ENCODE measurements at regions not wholly inside any gene's neighbourhood (a gene's known extent, or its start where the extent isn't known, plus 50 kb on each side); places are given as distances from the start of the nearest gene placed in this dataset.

- DNase-seq: no peak
These were observed 347.5 kb downstream of the MYCN start for GRCh38 chr2:16287831-16288230.

- no peak for DNase-seq
These were observed 346.9 kb downstream of the MYCN start for GRCh38 chr2:16287281-16287680.

DNA sequence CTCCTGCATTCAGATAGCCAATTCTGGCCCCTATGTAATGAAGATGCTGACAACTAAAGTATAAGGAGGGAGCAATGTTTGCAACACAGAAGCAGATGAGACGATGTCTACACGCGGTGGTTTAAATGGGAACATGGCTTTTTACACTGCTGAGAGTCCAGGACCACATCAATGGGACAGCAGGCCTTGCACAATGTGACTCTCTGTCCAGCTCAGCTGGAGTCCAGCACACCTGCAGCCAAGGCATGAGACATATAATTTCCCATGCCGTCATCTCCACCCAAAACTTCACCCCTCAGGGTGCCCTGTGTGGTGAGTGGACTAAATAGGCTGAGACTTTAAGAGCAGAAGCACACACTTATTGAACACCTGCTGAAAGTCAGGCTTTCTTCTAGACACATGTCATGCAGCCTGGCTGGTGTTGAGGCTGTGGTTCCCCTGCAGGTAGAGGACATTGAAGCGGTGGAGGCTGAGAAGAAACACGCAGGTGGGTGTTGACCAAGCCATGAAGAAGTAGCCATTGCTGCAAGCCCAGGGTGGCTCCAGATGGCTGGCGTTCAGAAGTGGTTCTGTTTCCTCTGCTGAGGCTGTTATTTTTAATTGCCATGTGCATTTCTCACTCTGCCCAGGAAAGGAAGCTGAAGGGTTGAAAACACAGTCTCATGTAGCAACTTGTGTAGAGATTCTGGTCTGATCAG lies 345.6 kb downstream of the MYCN start:
- DNase-seq: no peak

GRCh38 chr2:16284941-16285625 lies 344.7 kb downstream of the MYCN start:
- no peak for DNase-seq

GRCh38 chr2:16283071-16283850 lies 342.9 kb downstream of the MYCN start:
- no peak for DNase-seq

DNA sequence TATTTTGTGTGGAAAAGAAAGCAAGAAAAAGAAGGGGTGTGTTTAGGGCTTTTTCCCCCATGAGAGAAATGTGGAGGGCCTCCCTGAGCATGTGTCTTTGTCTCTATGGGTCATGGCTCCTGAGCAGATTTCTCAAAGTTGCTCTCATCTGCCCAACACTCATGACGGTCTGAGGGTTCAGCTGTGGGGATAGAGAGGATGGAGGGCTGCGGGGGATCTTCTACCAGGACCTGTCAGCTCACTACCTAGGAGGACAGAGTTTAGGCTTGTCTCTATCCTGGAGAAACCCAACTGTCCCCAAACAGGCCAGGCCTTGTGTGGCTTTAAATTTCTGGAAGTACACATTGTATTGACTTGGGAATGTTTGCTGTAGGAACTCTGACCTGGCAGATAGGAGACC lies 342.2 kb downstream of the MYCN start:
- no peak for DNase-seq

GRCh38 chr2:16281451-16282335 lies 341.3 kb downstream of the MYCN start:
- DNase-seq: no peak

- no peak for DNase-seq
These were observed 339.7 kb downstream of the MYCN start for GRCh38 chr2:16280081-16280480.

GRCh38 chr2:16279641-16280040 lies 339.3 kb downstream of the MYCN start:
- no peak for DNase-seq

DNA sequence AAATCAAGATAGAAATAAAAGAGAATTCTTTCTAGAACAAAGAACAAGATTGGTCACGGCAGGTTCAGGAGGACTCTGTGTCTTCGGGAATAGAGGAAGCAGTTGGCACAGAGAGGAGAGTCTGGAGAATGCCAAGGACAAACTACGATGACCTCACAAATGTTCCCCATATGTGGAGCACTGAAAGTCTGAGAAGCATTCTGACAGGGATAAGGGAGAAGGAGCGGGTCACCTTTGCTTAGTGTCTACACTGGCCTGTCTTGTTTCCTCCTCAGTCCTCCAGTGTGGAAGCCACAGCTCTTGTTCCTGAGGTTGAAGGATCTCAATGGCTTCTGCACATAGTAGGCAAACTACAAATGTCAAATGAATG lies 338.8 kb downstream of the MYCN start:
- no peak for DNase-seq

DNA sequence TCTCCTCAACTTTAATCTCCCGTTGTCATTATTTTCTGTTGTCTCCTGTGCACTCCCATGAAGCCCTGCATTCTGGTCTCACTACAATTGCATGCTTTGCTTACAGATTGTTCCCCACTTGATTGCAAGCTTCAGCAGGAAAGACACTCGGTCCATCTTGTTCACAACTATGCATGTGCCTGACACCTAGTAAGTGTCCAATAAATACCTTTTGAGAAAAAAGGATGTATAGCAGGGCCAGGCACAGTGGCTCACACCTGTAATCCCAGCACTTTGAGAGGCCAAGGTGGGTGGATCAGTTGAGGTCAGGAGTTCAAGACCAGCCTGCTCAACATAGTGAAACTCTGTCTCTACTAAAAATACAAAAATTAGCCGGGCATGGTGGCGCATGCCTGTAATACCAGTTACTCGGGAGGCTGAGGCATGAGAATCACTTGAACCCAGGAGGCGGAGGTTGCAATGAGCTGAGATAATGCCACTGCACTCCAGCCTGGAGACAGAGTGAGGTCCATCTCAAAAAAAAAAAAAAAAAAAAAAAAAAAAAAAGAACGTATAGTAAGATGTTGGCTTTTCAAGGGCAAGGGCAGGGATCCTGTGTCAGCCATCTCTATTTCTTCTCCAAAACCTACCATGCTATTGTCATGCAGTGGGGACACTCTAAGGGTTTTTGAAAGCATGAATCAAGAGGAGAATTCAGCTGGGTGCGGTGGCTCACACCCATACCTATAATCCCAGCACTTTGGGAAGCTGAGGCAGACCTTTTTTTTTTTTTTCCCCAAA lies 338.3 kb downstream of the MYCN start:
- no peak for DNase-seq

DNA sequence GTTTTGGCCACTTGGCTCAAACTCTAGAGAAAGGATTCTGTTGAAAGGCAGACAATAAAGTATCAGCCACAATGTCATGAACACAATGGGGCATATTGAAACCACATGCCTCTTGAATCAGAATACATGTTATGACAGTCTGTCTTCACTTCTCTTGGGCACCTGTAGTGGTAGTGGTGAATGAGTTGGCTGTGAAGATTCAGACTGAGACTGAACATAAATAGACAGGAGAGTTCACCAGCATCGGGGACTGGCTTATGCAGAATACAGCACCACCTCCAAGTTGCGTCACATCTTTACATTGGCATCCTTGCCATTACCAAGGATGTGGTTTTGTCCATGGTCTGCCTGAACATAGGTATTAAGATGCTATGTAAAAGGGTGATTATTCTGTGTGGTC lies 336.8 kb downstream of the MYCN start:
- no peak for DNase-seq

GRCh38 chr2:16275661-16276060 lies 335.3 kb downstream of the MYCN start:
- DNase-seq: no peak

DNA sequence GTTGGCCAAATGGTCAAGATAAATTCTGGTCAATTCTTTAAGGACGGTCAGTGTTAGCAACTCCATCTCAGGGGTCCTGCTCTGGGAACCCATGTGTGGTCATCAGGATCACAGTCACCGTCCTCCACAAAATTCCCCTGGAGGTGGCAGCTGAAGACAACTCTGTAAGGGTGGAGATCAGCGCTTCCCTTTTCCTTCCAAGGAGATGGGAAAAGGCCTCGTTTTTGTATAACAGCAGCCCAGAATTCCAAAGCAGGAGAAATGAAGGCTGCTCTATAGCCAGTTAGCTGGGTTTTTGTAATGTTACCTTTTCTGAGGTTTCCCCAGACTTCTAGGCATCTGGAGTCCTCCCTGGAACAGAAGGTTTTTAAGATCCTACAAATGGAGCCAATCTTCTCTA lies 334.8 kb downstream of the MYCN start:
- DNase-seq: no peak

GRCh38 chr2:16273111-16273510 lies 332.8 kb downstream of the MYCN start:
- DNase-seq: no peak

DNA sequence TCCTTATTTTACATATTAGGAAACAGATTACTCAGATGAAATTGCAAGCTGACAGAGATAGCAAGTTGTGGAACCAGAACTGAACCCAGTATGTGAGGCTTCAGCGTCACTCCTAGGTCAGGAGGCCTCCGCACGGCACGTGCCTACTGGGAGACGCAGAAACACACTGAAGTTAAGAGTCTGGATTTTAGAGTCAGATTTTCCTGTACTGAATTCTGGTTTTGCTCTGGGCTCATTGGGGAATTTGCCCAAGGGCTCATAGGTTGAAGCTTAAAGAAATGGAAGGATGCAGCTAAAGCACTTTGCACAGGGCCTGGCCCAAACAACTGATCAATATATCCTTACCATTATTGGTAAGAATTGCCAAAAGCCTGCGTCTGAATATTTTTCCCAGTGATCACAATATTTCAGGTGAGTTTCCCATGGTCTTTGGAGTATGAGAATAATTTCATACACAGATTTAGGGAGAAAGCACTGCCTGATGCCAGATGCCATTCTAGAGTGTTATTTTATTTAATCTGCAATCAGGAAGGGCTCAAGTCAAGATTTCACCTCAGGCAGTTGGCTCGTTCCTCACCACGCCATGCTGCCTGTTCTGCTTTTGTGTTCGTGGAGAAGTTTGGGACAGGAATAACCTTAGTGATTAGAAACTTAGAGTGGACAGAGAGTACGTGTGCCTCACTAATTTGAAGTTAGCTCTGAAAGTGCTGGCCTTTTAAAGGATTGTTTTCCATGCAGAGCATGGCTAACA lies 331.9 kb downstream of the MYCN start:
- DNase-seq: no peak

DNA sequence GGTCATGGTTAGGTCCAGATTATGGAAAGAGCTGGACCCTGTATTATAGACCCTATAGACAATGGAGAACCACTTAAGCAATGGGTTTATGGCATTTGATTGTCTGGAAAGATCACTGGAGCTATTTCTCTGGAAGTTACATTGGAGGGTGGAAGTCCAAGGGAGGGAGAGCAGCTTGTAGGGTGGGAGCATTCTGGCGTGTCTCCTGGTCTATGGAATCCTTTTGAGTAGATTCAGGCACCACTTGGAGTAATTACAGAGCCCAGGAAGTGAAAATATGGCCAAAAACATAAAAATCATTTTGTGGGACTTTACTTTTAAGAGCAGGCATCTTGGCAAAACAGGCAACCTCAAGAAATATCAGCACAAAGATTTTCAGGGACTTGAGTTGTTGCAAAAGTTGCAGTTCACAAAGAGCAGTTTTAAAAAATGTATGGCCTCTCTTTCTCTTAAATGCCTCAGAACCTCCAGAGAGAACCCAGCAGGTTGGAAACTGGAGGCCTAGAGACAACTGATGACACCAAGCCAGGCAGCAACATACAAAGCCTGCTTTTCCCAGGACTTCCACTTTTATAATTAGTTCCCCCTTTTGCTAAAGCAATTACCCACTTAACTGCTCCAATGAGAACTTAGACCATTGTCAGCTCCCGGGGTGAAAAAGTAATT lies 331.0 kb downstream of the MYCN start:
- no peak for DNase-seq

GRCh38 chr2:16270441-16270840 lies 330.1 kb downstream of the MYCN start:
- DNase-seq: no peak

DNA sequence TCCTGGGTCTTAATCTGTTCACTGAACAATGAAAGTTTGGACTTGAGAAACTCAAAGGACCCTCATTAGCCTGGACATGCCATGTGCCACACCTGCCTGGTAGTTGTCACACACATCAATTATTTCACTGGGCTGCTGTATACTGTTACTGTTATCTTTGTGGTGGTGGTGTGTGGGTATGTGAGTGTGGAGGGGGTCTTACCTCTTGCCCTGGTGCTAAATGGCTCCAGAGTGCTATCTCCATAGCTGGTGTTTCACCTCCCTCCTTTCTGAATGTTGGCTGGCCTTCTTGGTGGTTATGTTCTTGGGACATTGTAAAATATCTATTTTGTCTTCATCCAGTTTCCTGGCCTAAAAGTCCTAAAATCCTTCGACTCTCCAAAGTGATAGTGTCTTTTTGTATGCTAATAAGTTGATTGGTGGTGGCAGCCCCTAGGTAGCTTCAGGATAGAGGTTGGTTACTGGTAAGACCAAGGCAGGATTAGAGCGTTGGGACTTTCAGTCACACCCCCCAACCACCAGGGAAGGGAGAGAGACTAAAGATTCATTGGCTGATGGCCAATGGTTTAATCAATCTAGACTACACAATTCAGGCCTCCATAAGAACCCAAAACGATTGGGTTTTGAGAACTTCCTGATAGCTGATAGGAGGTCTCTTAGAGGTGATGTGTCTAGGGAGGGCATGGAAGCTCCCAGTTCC lies 328.1 kb downstream of the MYCN start:
- no peak for DNase-seq

DNA sequence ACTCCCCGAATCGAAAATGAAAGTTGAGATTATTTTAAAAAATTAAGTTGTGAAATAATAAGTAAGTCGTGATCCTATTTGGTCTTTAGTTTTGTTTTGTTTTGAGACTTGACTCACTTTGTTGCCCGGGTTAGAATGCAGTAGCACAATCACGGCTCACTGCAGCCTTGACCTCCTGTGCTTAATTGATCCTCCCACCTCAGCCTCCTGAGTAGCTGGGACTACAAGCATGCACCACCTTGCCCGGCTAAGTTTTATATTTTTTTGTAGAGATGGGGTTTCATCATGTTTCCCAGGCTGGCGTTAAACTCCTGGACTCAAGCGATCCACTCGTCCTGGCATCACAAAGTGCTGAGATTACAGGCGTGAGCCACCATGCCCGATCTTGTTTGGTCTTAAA lies 326.2 kb downstream of the MYCN start:
- no peak for DNase-seq

All from activated T-cell treated with anti-CD3 and anti-CD28 coated beads, Interleukin-2, amount 50 U/mL, for 1 hour (primary cell).